Right cardiac atrium (tissue), 5 donors: ENCODE measurements at regions not wholly inside any gene's neighbourhood (a gene's known extent, or its start where the extent isn't known, plus 50 kb on each side); places are given as distances from the start of the nearest gene placed in this dataset.

Experiments used
- ATAC-seq, 2 donors: fragments of 200-7000 bp; cut with Tn5 transposase; one replicate each; pipeline versions ENCODE4 v1.8.0 to v1.9.1; 2020; ENCODE audit warnings: moderate library complexity in 2 of 2, mild to moderate bottlenecking in 1 of 2
- DNase-seq, 3 donors: peaks; one replicate each; pipeline ENCODE4 v3.0.0-alpha.2; 2020
- H3K27ac ChIP-seq: one replicate; pipeline ENCODE4 v1.5.1; 2013; ENCODE audit warnings: mild to moderate bottlenecking, low read length, control low read depth, moderate library complexity
- H3K27me3 ChIP-seq: one replicate; pipeline ENCODE4 v1.6.1; 2013; ENCODE audit not compliant: control insufficient read depth, insufficient read depth
- H3K4me1 ChIP-seq: one replicate; pipeline ENCODE4 v1.6.1; 2013; ENCODE audit warnings: low read length; ENCODE audit not compliant: control insufficient read depth, insufficient read depth
- H3K4me3 ChIP-seq: one replicate; pipeline ENCODE4 v1.5.1; 2013; ENCODE audit warnings: low read length, control low read depth
- H3K9me3 ChIP-seq: one replicate; pipeline ENCODE4 v1.6.1; 2013; ENCODE audit warnings: low read length; ENCODE audit not compliant: control insufficient read depth
- WGBS: extraction: QIAGEN DNeasy Blood & Tissue Kit; methylation state at CpG from one replicate; pipeline ENCODE4 v1.1.7; 2013; 5-methylcytosine and 5-hydroxymethylcytosine counted together
- intact Hi-C, 4 donors: fragments of 100-400 bp; cut with DNase I; formaldehyde crosslinking; loops; one replicate each; pipeline versions ENCODE4 v1.11.0 to v1.14.0; 2022 to 2023
- donor health status: healthy with polysubstance abuse.
- donor health status: DM: no; HTN: yes; CAD: no.
- donor health status: DM: no; HTN: no; CAD: no.
- donor health status: DM: no; HTN: yes; CAD: no; lungs with severe emphysema.
- donor health status: DM: yes; HTN: yes; CAD: no.

DNA sequence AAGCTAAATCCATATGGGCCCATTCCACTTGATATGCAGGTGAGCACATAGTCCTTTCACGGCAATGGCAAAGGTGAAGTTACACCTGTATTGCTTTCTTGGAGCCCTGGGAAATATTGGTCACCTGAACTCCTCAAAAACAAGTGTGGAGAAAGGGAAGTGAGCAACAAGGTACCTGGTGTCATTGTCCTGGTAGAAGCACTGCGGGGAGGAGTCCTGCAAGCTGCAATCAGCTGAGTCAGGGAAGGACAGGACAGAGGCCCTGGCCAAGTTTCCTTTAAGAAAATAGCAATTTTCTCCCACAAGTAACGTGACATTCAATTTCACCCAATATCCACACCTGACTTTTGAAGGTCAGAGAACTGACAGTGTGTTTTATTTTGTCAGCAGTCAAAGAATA lies 389.1 kb downstream of the IRS2 start:
- ATAC-seq (no peak), DNase-seq (no peak)
- no peak overlapping the region for H3K4me3 ChIP-seq
- peaks cover 1% of the 10 kb centered on the region for H3K4me1 ChIP-seq
- H3K9me3 ChIP-seq = no peaks in the 10 kb centered on the region
- H3K27me3 ChIP-seq = no peaks in the 10 kb centered on the region
- intact Hi-C loops = no loop called here
- no peak overlapping the region for H3K27ac ChIP-seq
- 88% methylated on average over 3 of the region's 3 CpGs for WGBS

DNA sequence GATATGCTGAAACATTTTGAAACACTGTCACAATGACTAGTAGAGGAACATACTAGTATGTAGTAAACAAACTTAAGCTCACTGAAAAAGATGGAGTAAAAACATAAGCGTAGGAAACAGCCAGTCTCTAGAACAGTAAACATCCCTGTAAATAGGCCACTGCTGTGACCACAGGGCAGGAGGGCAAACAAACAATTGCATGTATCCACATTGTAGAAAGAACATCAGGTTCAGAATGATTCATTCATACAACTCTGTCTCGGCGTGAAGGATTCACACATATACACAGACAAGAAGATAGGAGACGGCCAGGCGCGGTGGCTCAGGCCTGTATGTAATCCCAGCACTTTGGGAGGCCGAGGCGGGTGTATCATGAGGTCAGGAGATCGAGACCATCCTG lies 390.1 kb downstream of the IRS2 start:
- ATAC-seq (no peak), DNase-seq (no peak)
- Histone ChIP-seq H3K4me1 (peaks cover 1% of the 10 kb centered on the region), H3K9me3 (no peaks in the 10 kb centered on the region), H3K27me3 (no peaks in the 10 kb centered on the region), H3K27ac (no peak overlapping the region), H3K4me3 (no peak overlapping the region)
- 93% methylated on average over 9 of the region's 9 CpGs for WGBS
- intact Hi-C loops = no loop called here

- Histone ChIP-seq H3K27ac (no peak overlapping the region), H3K9me3 (no peaks in the 10 kb centered on the region), H3K4me1 (peaks cover 1% of the 10 kb centered on the region), H3K27me3 (no peaks in the 10 kb centered on the region), H3K4me3 (no peak overlapping the region)
- ATAC-seq (no peak), DNase-seq (no peak)
- WGBS = 68% methylated on average over 5 of the region's 5 CpGs
- intact Hi-C loops = no loop called here
Observed at GRCh38 chr13:109395014-109395413, 391.4 kb downstream of the IRS2 start.

DNA sequence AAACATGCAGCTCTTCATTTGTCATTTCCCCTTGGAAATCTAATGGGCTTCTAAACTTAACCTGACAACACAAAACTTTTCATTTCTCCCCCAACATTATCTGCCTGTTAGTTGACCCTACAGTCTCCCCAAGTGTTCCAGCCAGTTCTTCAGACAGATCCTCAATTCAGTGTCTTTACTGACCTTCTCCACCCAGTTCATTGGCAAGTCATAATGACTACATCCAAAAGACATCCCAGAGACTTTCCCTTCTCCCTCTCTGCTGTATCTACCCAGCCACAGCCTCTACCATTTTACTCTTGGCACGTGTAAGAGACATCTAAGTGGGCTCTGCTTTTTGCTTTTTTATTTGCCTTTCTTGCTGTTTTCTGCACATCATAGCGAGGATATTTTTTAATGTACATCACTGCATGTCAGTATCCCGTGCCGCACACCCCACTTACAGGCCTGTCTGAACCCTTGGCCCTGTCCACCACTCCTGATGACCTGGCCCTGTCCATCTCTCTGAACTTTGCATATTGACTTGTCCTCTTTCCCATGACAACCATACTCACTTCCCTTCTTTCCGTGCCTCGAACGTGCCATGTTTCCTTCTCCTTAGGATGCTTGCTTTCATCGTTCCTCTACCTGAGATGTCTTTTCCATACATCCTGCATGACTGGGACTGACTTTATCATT lies 391.9 kb downstream of the IRS2 start:
- no peak overlapping the region for H3K4me3 ChIP-seq
- peaks cover 1% of the 10 kb centered on the region for H3K4me1 ChIP-seq
- H3K27me3 ChIP-seq = no peaks in the 10 kb centered on the region
- no peak for DNase-seq
- H3K9me3 ChIP-seq = no peaks in the 10 kb centered on the region
- no peak overlapping the region for H3K27ac ChIP-seq
- no peak for ATAC-seq
- 82% methylated on average over 8 of the region's 8 CpGs for WGBS
- intact Hi-C loops = no loop called here

DNA sequence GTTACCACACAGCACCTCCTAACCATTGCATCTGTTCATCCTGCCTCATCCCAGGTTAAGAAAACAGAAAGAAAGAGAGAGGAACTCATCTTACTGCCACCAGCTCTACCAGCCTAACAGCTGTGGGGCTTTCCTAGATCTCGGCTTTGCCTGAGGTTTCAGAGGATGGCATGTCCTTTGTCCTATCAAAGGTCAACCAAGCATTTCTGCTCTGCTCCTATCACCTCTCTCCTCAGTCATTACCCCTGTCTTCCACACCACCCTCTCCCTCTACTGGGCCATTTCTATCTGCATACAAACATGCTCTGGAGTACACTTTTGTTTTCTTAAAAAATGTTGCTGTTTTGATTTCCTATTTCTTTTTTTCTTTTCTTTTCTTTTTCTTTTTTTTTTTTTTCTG lies 393.3 kb downstream of the IRS2 start:
- intact Hi-C loops = no loop called here
- peaks cover 1% of the 10 kb centered on the region for H3K4me1 ChIP-seq
- ATAC-seq (no peak), DNase-seq (no peak)
- no peak overlapping the region for H3K4me3 ChIP-seq
- WGBS = 85% methylated on average over 1 of the region's 1 CpG
- H3K9me3 ChIP-seq = no peaks in the 10 kb centered on the region
- no peaks in the 10 kb centered on the region for H3K27me3 ChIP-seq
- no peak overlapping the region for H3K27ac ChIP-seq

DNA sequence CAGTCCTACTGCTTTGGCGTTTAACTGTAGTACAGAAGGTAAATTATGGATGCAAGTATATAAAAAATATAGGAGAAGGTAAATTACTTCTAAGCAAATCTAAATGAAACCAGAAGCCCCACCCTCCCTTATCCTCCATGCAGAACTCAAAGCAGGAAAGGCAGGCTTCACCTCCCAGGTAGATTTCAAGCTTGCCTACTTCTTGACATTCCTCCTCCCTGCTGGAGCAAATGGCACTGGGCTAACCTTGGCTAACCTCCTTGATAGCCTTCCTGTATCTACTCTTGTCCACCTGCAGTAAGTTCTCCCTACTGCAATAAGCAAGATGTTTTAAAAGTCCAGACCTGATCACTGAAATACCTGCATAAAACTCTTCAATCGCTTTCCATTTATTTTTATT lies 396.0 kb downstream of the IRS2 start:
- DNase-seq (no peak), ATAC-seq (no peak)
- Histone ChIP-seq H3K27ac (no peak overlapping the region), H3K4me1 (peaks cover 1% of the 10 kb centered on the region), H3K4me3 (no peak overlapping the region), H3K27me3 (no peaks in the 10 kb centered on the region), H3K9me3 (no peaks in the 10 kb centered on the region)
- intact Hi-C loops = no loop called here
- 86% methylated on average over 2 of the region's 2 CpGs for WGBS

GRCh38 chr13:109389892-109390345 lies 396.5 kb downstream of the IRS2 start:
- 82% methylated on average over 8 of the region's 8 CpGs for WGBS

GRCh38 chr13:109389456-109389855 lies 396.9 kb downstream of the IRS2 start:
- Histone ChIP-seq H3K27me3 (no peaks in the 10 kb centered on the region), H3K27ac (no peak overlapping the region), H3K4me3 (no peak overlapping the region), H3K4me1 (peaks cover 1% of the 10 kb centered on the region), H3K9me3 (no peaks in the 10 kb centered on the region)
- ATAC-seq (no peak), DNase-seq (no peak)
- intact Hi-C loops = no loop called here
- WGBS = 79% methylated on average over 5 of the region's 5 CpGs

More at GRCh38 chr13:109389892-109390345, 396.5 kb downstream of the IRS2 start:
- ATAC-seq (no peak), DNase-seq (no peak)
- H3K4me1 ChIP-seq = peaks cover 1% of the 10 kb centered on the region
- H3K4me3 ChIP-seq = no peak overlapping the region
- H3K27ac ChIP-seq = no peak overlapping the region
- H3K9me3 ChIP-seq = no peaks in the 10 kb centered on the region
- intact Hi-C loops = no loop called here
- no peaks in the 10 kb centered on the region for H3K27me3 ChIP-seq

- no peak for DNase-seq
- Histone ChIP-seq H3K9me3 (no peaks in the 10 kb centered on the region), H3K27me3 (no peaks in the 10 kb centered on the region), H3K27ac (no peak overlapping the region), H3K4me3 (no peak overlapping the region), H3K4me1 (no peaks in the 10 kb centered on the region)
- ATAC-seq = no peak
- WGBS = 80% methylated on average over 7 of the region's 7 CpGs
- intact Hi-C loops = no loop called here
Observed at GRCh38 chr13:109387471-109387870, 398.9 kb downstream of the IRS2 start.

GRCh38 chr13:109385242-109385560 lies 401.2 kb downstream of the IRS2 start:
- Histone ChIP-seq H3K27me3 (no peaks in the 10 kb centered on the region), H3K4me1 (no peaks in the 10 kb centered on the region), H3K9me3 (no peaks in the 10 kb centered on the region), H3K4me3 (no peak overlapping the region), H3K27ac (no peak overlapping the region)
- ATAC-seq = no peak
- intact Hi-C loops = no loop called here
- WGBS = 68% methylated on average over 7 of the region's 7 CpGs
- no peak for DNase-seq

DNA sequence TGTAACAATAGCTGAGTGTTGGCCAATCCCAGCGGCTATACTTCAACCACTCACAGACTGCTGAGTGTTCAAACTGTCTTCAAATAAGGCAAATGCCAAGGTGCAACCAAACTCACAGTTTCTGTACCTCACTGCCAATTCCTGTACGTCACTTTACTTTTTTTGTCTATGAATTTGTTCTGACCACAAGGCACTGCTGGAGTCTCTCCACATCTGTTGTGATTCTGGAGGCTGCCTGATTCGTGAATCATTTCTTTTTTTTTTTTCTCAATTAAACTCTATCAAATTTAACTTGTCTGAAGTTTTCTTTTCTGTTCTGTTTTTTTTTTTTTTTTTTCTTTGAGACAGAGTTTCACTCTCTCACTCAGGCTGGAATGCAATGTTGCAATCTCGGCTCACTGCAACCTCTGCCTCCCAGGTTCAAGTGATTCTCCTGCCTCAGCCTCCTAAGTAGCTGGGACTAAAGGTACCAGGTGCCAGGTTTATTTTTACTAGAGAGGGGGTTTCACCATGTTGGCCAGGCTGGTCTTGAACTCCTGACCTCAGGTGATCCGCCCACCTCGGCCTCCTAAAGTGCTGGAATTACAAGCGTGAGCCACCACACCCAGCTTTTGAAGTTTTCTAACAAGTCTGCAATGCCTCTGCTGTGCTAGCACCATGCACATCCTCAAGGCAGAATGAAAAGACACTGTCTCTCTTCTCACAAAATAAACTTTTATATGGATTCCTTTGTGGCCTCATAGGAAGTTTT lies 401.7 kb downstream of the IRS2 start:
- Histone ChIP-seq H3K27ac (no peak overlapping the region), H3K9me3 (no peaks in the 10 kb centered on the region), H3K4me1 (no peaks in the 10 kb centered on the region), H3K27me3 (no peaks in the 10 kb centered on the region), H3K4me3 (no peak overlapping the region)
- DNase-seq = no peak
- intact Hi-C loops = no loop called here
- ATAC-seq = no peak
- 71% methylated on average over 7 of the region's 7 CpGs for WGBS
